ENCODE measurements at regions not wholly inside any gene's neighbourhood (a gene's known extent, or its start where the extent isn't known, plus 50 kb on each side); places are given as distances from the start of the nearest gene placed in this dataset.

DNA sequence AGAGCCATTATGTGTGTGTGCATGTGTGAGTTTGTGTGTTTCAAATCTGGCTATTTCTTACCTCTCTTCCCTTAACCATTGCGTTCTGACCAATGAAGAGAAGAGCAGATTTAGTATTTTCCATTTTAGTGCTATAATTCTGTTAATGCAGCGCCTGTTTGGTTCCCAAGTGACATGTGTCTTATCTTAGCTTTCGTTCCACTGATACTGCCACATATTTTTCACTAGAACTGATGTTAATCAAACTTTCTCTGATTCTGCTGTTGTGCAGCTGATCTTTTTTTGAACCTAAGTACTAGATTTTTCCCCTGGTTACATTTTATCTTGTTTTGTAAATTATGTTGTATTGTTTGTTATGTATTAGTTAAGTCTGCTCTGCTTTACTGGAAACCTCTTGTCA lies 152.9 kb upstream of the MID1 start:
- Histone ChIP-seq H3K4ac (replicated peaks; ENCODE audit: insufficient read length, low read depth, low read length) (no peak overlapping the region), H3K79me1 (ENCODE audit: low read depth, low read length) (no peaks in the 10 kb centered on the region), H2BK12ac (ENCODE audit: low read depth, low read length) (no peak overlapping the region), H3K79me2 (ENCODE audit: control insufficient read depth in 1 of 2, insufficient read depth in 2 of 2, low read length in 2 of 2) (no peaks in the 10 kb centered on the region), H3K4me3 (ENCODE audit: extremely low read depth in 1 of 4, insufficient read depth in 2 of 4, low read depth in 3 of 4, low read length in 4 of 4) (no peak overlapping the region), H3K27ac (ENCODE audit: low read depth, low read length) (no peak overlapping the region), H4K8ac (ENCODE audit: extremely low read depth, insufficient read depth, low read length) (no peak overlapping the region), H4K20me1 (replicated peaks in 1 of 2; ENCODE audit: control insufficient read depth in 1 of 2, insufficient read depth in 2 of 2, low read length in 2 of 2) (no peaks in the 10 kb centered on the region), H3K23ac (ENCODE audit: insufficient read length) (no peak overlapping the region), H3K4me1 (replicated peaks in 1 of 4; ENCODE audit: control insufficient read depth in 3 of 4, insufficient read depth in 4 of 4, low read length in 3 of 4) (peaks cover 0 to 3% (median 0%) of the 10 kb centered on the region in 4 experiments; a peak in 2 of 7 replicates), H3K9ac (replicated peaks in 1 of 4; ENCODE audit: extremely low read depth in 1 of 4, low read depth in 3 of 4, low read length in 3 of 4) (no peak overlapping the region), H2BK15ac (ENCODE audit: low read length) (no peak overlapping the region), H2BK20ac (ENCODE audit: low read length) (no peak overlapping the region), H3K4me2 (ENCODE audit: insufficient read depth in 1 of 2, low read depth in 2 of 2, low read length in 2 of 2) (no peak overlapping the region), H3K14ac (ENCODE audit: insufficient read length) (no peak overlapping the region), H3K27me3 (replicated peaks in 1 of 4; ENCODE audit: control insufficient read depth in 3 of 4, extremely low read depth in 1 of 4, insufficient read depth in 3 of 4, low read length in 3 of 4) (no peaks in the 10 kb centered on the region), H4K91ac (replicated peaks; ENCODE audit: insufficient read length, low read length) (no peak overlapping the region), H3K23me2 (ENCODE audit: low read depth, low read length) (no peaks in the 10 kb centered on the region), H3K9me3 (ENCODE audit: insufficient read depth in 2 of 2, low read depth in 1 of 2, low read length in 1 of 2) (no peaks in the 10 kb centered on the region), H2AFZ (ENCODE audit: low read length) (no peak overlapping the region), H4K5ac (ENCODE audit: insufficient read length, low read depth, low read length) (no peak overlapping the region), H2BK5ac (ENCODE audit: low read depth, low read length) (no peak overlapping the region), H3K18ac (ENCODE audit: extremely low read depth, low read length) (no peak overlapping the region), H3K36me3 (ENCODE audit: control insufficient read depth in 2 of 4, insufficient read depth in 4 of 4, low read length in 3 of 4) (no peaks in the 10 kb centered on the region), H2AK5ac (ENCODE audit: low read depth, low read length) (no peak overlapping the region), H3K56ac (replicated peaks; ENCODE audit: insufficient read length, low read depth, low read length) (no peak overlapping the region), H2BK120ac (replicated peaks; ENCODE audit: low read depth, low read length) (no peak overlapping the region)
- ChIA-PET POLR2A (ENCODE audit: partially characterized antibody) (no interaction called here), CTCF (ENCODE audit: partially characterized antibody) (no interaction called here)
- no peak for DNase-seq (ENCODE audit: low read depth in 1 of 2, low spot score in 2 of 2)
- 93% methylated on average over 3 of the region's 3 CpGs; no CpG with 5 or more reads in 1 of the 2 experiments for WGBS, 2 experiments (ENCODE audit: extremely low coverage in 1 of 2, insufficient coverage in 1 of 2, insufficient read length in 1 of 2, insufficient replicate concordance in 2 of 2, low coverage in 1 of 2, low lambda C conversion rate in 2 of 2, missing lambda C conversion rate in 1 of 2)
- FAIRE-seq: no peak
- TF ChIP-seq GABPA (IDR thresholded peaks at IDR 0.05; ENCODE audit: borderline replicate concordance, insufficient read depth, low read length) (no peak), SP1 (IDR thresholded peaks at IDR 0.05; ENCODE audit: low read depth, low read length) (no peak), TCF12 (IDR thresholded peaks at IDR 0.05; ENCODE audit: low read depth, low read length) (no peak), ZNF274 (IDR thresholded peaks at IDR 0.05; ENCODE audit: borderline replicate concordance, extremely low read depth, low read length) (no peak)
